SU-DHL-6 (cell line): ENCODE measurements at regions not wholly inside any gene's neighbourhood (a gene's known extent, or its start where the extent isn't known, plus 50 kb on each side); places are given as distances from the start of the nearest gene placed in this dataset.

Source experiments
- H2AFZ ChIP-seq: fragments of 200-600 bp; sonication (generic); 2 replicates; pipeline ENCODE4 v1.6.1; 2014; ENCODE audit warnings: low read depth, mild to moderate bottlenecking, moderate library complexity, mixed read lengths, antibody characterized with exemption, low read length; ENCODE audit not compliant: severe bottlenecking
- H3F3A ChIP-seq: fragments of 200-600 bp; shearing (Covaris generic); 2 replicates; pipeline ENCODE4 v1.6.0; 2016; ENCODE audit warnings: antibody characterized with exemption, mild to moderate bottlenecking; ENCODE audit not compliant: insufficient read depth
- H3K27ac ChIP-seq: fragments of 200-600 bp; sonication (generic); 2 replicates; pipeline ENCODE4 v1.5.1; 2016; ENCODE audit warnings: low read depth, mild to moderate bottlenecking, low read length, moderate library complexity, mixed read lengths
- H3K27me3 ChIP-seq: fragments of 200-600 bp; sonication (generic), shearing (Covaris generic); 2 replicates; pipeline ENCODE4 v1.6.0; 2014; ENCODE audit warnings: mild to moderate bottlenecking, low read length
- H3K36me3 ChIP-seq: fragments of 200-600 bp; sonication (generic); 2 replicates; pipeline ENCODE4 v1.6.1; 2014; ENCODE audit warnings: mild to moderate bottlenecking, low read length, mixed read lengths
- H3K4me2 ChIP-seq: fragments of 300-600, 200-600 bp; shearing (Covaris generic), sonication (generic); 2 replicates; pipeline ENCODE4 v1.6.0; 2014; ENCODE audit warnings: low read length, low read depth, mild to moderate bottlenecking; ENCODE audit not compliant: poor library complexity, severe bottlenecking
- H3K4me3 ChIP-seq: fragments of 200-600 bp; sonication (generic); 2 replicates; pipeline ENCODE4 v1.5.1; 2014; ENCODE audit warnings: antibody characterized with exemption, low read length, mild to moderate bottlenecking, mixed read lengths; ENCODE audit not compliant: insufficient read depth, poor library complexity, severe bottlenecking
- H3K79me2 ChIP-seq: fragments of 200-600 bp; sonication (generic); 2 replicates; pipeline ENCODE4 v1.6.1; 2014; ENCODE audit warnings: mild to moderate bottlenecking, low read length, moderate library complexity; ENCODE audit not compliant: insufficient read depth
- H3K9ac ChIP-seq: fragments of 200-600 bp; sonication (generic); 2 replicates; pipeline ENCODE4 v1.7.0; 2014; ENCODE audit warnings: mild to moderate bottlenecking, low read length
- H3K9me2 ChIP-seq: fragments of 200-600 bp; sonication (generic); replicated peaks from 2 replicates; pipeline ENCODE4 v1.6.1; 2014; ENCODE audit warnings: low read length; ENCODE audit not compliant: insufficient read depth
- H3K9me3 ChIP-seq: fragments of 200-600 bp; sonication (generic); 2 replicates; pipeline ENCODE4 v1.6.1; 2014; ENCODE audit warnings: low read length, mixed read lengths; ENCODE audit not compliant: insufficient read depth
- H4K20me1 ChIP-seq: fragments of 200-600 bp; sonication (generic); 2 replicates; pipeline ENCODE4 v1.6.1; 2014; ENCODE audit warnings: low read depth, mild to moderate bottlenecking, antibody characterized with exemption, low read length, moderate library complexity, mixed read lengths
- CTCF ChIP-seq: fragments of 200-600 bp; sonication (generic); IDR thresholded peaks from one replicate; pipeline ENCODE4 v1.5.1; 2017; ENCODE audit warnings: antibody characterized with exemption, mild to moderate bottlenecking, low read length, moderate library complexity; ENCODE audit not compliant: insufficient read depth, poor library complexity, severe bottlenecking
- EZH2phosphoT487 ChIP-seq: fragments of 200-600 bp; sonication (generic), shearing (Covaris generic); conservative IDR thresholded peaks from 2 replicates; pipeline ENCODE4 v1.6.1; 2018; ENCODE audit warnings: mild to moderate bottlenecking, antibody characterized with exemption, low read length, moderate library complexity, mixed read lengths

GRCh38 chr4:42265782-42266602, 113.5 kb upstream of the BEND4 start:
- Histone ChIP-seq H2AFZ (no peak overlapping the region), H3K9me2 (no peaks in the 10 kb centered on the region), H3K27me3 (no peaks in the 10 kb centered on the region), H3K36me3 (no peaks in the 10 kb centered on the region), H3K9me3 (no peaks in the 10 kb centered on the region), H4K20me1 (no peaks in the 10 kb centered on the region), H3K4me3 (no peak overlapping the region), H3K79me2 (no peaks in the 10 kb centered on the region), H3K27ac (no peak overlapping the region), H3K4me2 (no peak overlapping the region), H3K9ac (no peak overlapping the region), H3F3A (no peaks in the 10 kb centered on the region)
- TF ChIP-seq CTCF (no peak), EZH2phosphoT487 (no peak)

GRCh38 chr4:42267724-42268123, 115.3 kb upstream of the BEND4 start:
- no peak overlapping the region for H2AFZ ChIP-seq
- TF ChIP-seq EZH2phosphoT487 (no peak), CTCF (no peak)
- no peaks in the 10 kb centered on the region for H3F3A ChIP-seq
- H3K27ac ChIP-seq = no peak overlapping the region
- no peak overlapping the region for H3K4me2 ChIP-seq
- no peaks in the 10 kb centered on the region for H3K9me2 ChIP-seq
- H3K36me3 ChIP-seq = no peaks in the 10 kb centered on the region
- no peak overlapping the region for H3K4me3 ChIP-seq
- no peaks in the 10 kb centered on the region for H3K9me3 ChIP-seq
- H3K9ac ChIP-seq = no peak overlapping the region
- no peaks in the 10 kb centered on the region for H4K20me1 ChIP-seq
- no peaks in the 10 kb centered on the region for H3K79me2 ChIP-seq
- H3K27me3 ChIP-seq = no peaks in the 10 kb centered on the region

- Histone ChIP-seq H3K27me3 (no peaks in the 10 kb centered on the region), H3K79me2 (no peaks in the 10 kb centered on the region), H3K9ac (no peak overlapping the region), H3K4me2 (no peak overlapping the region), H3K9me3 (no peaks in the 10 kb centered on the region), H3K4me3 (no peak overlapping the region), H3K36me3 (no peaks in the 10 kb centered on the region), H3F3A (no peaks in the 10 kb centered on the region), H3K9me2 (0 out of 2 replicates have a peak, but pooled peaks cover 2% of the 10 kb centered on the region), H4K20me1 (no peaks in the 10 kb centered on the region), H2AFZ (no peak overlapping the region), H3K27ac (no peak overlapping the region)
- TF ChIP-seq CTCF (no peak), EZH2phosphoT487 (no peak)
Measured at GRCh38 chr4:42268824-42269223, 116.4 kb upstream of the BEND4 start.
